H1 (cell line): ENCODE measurements at regions not wholly inside any gene's neighbourhood (a gene's known extent, or its start where the extent isn't known, plus 50 kb on each side); places are given as distances from the start of the nearest gene placed in this dataset.

ENCODE experiments used
- CTCF ChIA-PET: fragments of 300-600 bp; sonication (Branson Sonifier 250); formaldehyde crosslinking; loops from one replicate; lab custom pipeline; 2021; ENCODE audit not compliant: partially characterized antibody; lab: Charles Lee
- POLR2A ChIA-PET: fragments of 300-600 bp; sonication (Branson Sonifier 250); formaldehyde crosslinking; loops from one replicate; lab custom pipeline; 2021; ENCODE audit warnings: inconsistent platforms; ENCODE audit not compliant: partially characterized antibody; lab: Charles Lee
- DNase-seq, 2 experiments: peaks; one replicate each; pipeline versions ENCODE4 v3.0.0 to v3.0.0-alpha.2; 2010 to 2022; ENCODE audit warnings: low spot score in 2 of 2, low read depth in 1 of 2, mixed read lengths in 1 of 2
- FAIRE-seq: peaks from 2 replicates; lab custom pipeline; 2011; peaks lifted over from hg19 to GRCh38; lab: Jason Lieb, UNC
- H2AFZ ChIP-seq: 2 replicates; pipeline ENCODE4 v1.8.1; 2012; ENCODE audit warnings: low read length, inconsistent platforms
- H2AK5ac ChIP-seq: 2 replicates; pipeline ENCODE4 v1.6.1; 2013; ENCODE audit warnings: low read depth, low read length
- H2BK120ac ChIP-seq: replicated peaks from 2 replicates; pipeline ENCODE3; 2013; ENCODE audit warnings: low read depth, low read length, inconsistent platforms
- H2BK12ac ChIP-seq: 2 replicates; pipeline ENCODE4 v1.6.1; 2013; ENCODE audit warnings: low read depth, low read length
- H2BK15ac ChIP-seq: 2 replicates; pipeline ENCODE4 v1.6.1; 2013; ENCODE audit warnings: low read length
- H2BK20ac ChIP-seq: 2 replicates; pipeline ENCODE4 v1.6.1; 2013; ENCODE audit warnings: low read length
- H2BK5ac ChIP-seq: 2 replicates; pipeline ENCODE4 v1.6.1; 2013; ENCODE audit warnings: low read depth, low read length
- H3K14ac ChIP-seq: 2 replicates; pipeline ENCODE4 v1.6.1; 2013; ENCODE audit warnings: inconsistent platforms; ENCODE audit not compliant: insufficient read length
- H3K18ac ChIP-seq: 2 replicates; pipeline ENCODE4 v1.6.1; 2013; ENCODE audit warnings: low read length; ENCODE audit errors: extremely low read depth
- H3K23ac ChIP-seq: 2 replicates; pipeline ENCODE4 v1.6.1; 2013; ENCODE audit warnings: inconsistent platforms; ENCODE audit not compliant: insufficient read length
- H3K23me2 ChIP-seq: 2 replicates; pipeline ENCODE4 v1.6.1; 2013; ENCODE audit warnings: low read depth, low read length
- H3K27ac ChIP-seq: 2 replicates; pipeline ENCODE4 v1.6.1; 2011; ENCODE audit warnings: low read depth, low read length, inconsistent platforms
- H3K27me3 ChIP-seq, 4 experiments: replicated peaks in 1 of 4; 1 replicate in 1 of 4; 2 replicates in 3 of 4; pipeline versions ENCODE4 v1.6.1 to v1.8.1; 2011 to 2013; ENCODE audit warnings: low read length in 3 of 4, mild to moderate bottlenecking in 3 of 4, inconsistent platforms in 2 of 4, mixed read lengths in 2 of 4, moderate library complexity in 1 of 4; ENCODE audit not compliant: control insufficient read depth in 3 of 4, insufficient read depth in 3 of 4; ENCODE audit errors: extremely low read depth in 1 of 4
- H3K36me3 ChIP-seq, 4 experiments: 2 replicates each; pipeline versions ENCODE4 v1.6.1 to v1.8.1; 2011 to 2013; ENCODE audit warnings: mild to moderate bottlenecking in 4 of 4, low read length in 3 of 4, moderate library complexity in 2 of 4, control low read depth in 1 of 4, inconsistent platforms in 1 of 4; ENCODE audit not compliant: insufficient read depth in 4 of 4, control insufficient read depth in 2 of 4
- H3K4ac ChIP-seq: replicated peaks from 2 replicates; pipeline ENCODE3; 2013; ENCODE audit warnings: low read length, low read depth, mixed read lengths, inconsistent platforms; ENCODE audit not compliant: insufficient read length
- H3K4me1 ChIP-seq, 4 experiments: replicated peaks in 1 of 4; 1 replicate in 1 of 4; 2 replicates in 3 of 4; pipeline versions ENCODE4 v1.6.1 to v1.8.1; 2011 to 2013; ENCODE audit warnings: low read length in 3 of 4, inconsistent platforms in 2 of 4, mixed read lengths in 1 of 4; ENCODE audit not compliant: insufficient read depth in 4 of 4, control insufficient read depth in 3 of 4
- H3K4me2 ChIP-seq, 2 experiments: 2 replicates each; pipeline versions ENCODE4 v1.6.1 to v1.8.1; 2011 to 2013; ENCODE audit warnings: low read depth in 2 of 2, low read length in 2 of 2, control low read depth in 1 of 2, inconsistent platforms in 1 of 2, mild to moderate bottlenecking in 1 of 2; ENCODE audit not compliant: insufficient read depth in 1 of 2
- H3K4me3 ChIP-seq, 4 experiments: fragments of 200-600, 300-600 bp in 1 of 4; sonication (generic), shearing (Covaris generic), sonication (Bioruptor Twin) in 1 of 4; 2 replicates each; pipeline versions ENCODE4 v1.5.1 to v1.8.1; 2011 to 2016; ENCODE audit warnings: low read length in 4 of 4, low read depth in 3 of 4, control low read depth in 2 of 4, inconsistent platforms in 2 of 4, mild to moderate bottlenecking in 2 of 4, mixed read lengths in 1 of 4, moderate library complexity in 1 of 4; ENCODE audit not compliant: insufficient read depth in 2 of 4; ENCODE audit errors: extremely low read depth in 1 of 4
- H3K56ac ChIP-seq: replicated peaks from 2 replicates; pipeline ENCODE3; 2013; ENCODE audit warnings: low read depth, mild to moderate bottlenecking, mixed read lengths, low read length, inconsistent platforms; ENCODE audit not compliant: insufficient read length
- H3K79me1 ChIP-seq: 2 replicates; pipeline ENCODE4 v1.6.1; 2013; ENCODE audit warnings: low read depth, low read length, control low read depth
- H3K79me2 ChIP-seq, 2 experiments: 2 replicates each; pipeline versions ENCODE4 v1.6.1 to v1.8.1; 2012 to 2013; ENCODE audit warnings: low read length in 2 of 2, mild to moderate bottlenecking in 2 of 2, inconsistent platforms in 1 of 2; ENCODE audit not compliant: insufficient read depth in 2 of 2, control insufficient read depth in 1 of 2
- H3K9ac ChIP-seq, 4 experiments: replicated peaks in 1 of 4; 1 replicate in 1 of 4; 2 replicates in 3 of 4; pipeline versions ENCODE4 v1.6.1 to v1.8.1; 2011 to 2013; ENCODE audit warnings: low read depth in 3 of 4, low read length in 3 of 4, control low read depth in 2 of 4, mild to moderate bottlenecking in 2 of 4, moderate library complexity in 2 of 4, inconsistent platforms in 1 of 4; ENCODE audit errors: extremely low read depth in 1 of 4
- H3K9me3 ChIP-seq, 2 experiments: 2 replicates each; pipeline versions ENCODE4 v1.6.1 to v1.8.1; 2012 to 2013; ENCODE audit warnings: mild to moderate bottlenecking in 2 of 2, moderate library complexity in 2 of 2, control low read depth in 1 of 2, inconsistent platforms in 1 of 2, low read depth in 1 of 2, low read length in 1 of 2, mixed read lengths in 1 of 2; ENCODE audit not compliant: insufficient read depth in 2 of 2
- H4K20me1 ChIP-seq, 2 experiments: replicated peaks in 1 of 2; 2 replicates each; pipeline versions ENCODE3 to v1.8.1; 2011 to 2013; ENCODE audit warnings: inconsistent platforms in 2 of 2, low read length in 2 of 2, mild to moderate bottlenecking in 1 of 2; ENCODE audit not compliant: insufficient read depth in 2 of 2, control insufficient read depth in 1 of 2
- H4K5ac ChIP-seq: 2 replicates; pipeline ENCODE4 v1.6.1; 2013; ENCODE audit warnings: low read length, low read depth, mixed read lengths, inconsistent platforms; ENCODE audit not compliant: insufficient read length
- H4K8ac ChIP-seq: 2 replicates; pipeline ENCODE4 v1.8.0; 2013; ENCODE audit warnings: mild to moderate bottlenecking, moderate library complexity, low read length, inconsistent platforms; ENCODE audit not compliant: insufficient read depth; ENCODE audit errors: extremely low read depth
- H4K91ac ChIP-seq: replicated peaks from 2 replicates; pipeline ENCODE3; 2013; ENCODE audit warnings: low read length, mixed read lengths, inconsistent platforms; ENCODE audit not compliant: insufficient read length
- SP1 ChIP-seq: IDR thresholded peaks from 2 replicates; pipeline ENCODE4 v1.6.1; 2011; ENCODE audit warnings: low read depth, low read length
- SRF ChIP-seq: IDR thresholded peaks from 2 replicates; pipeline ENCODE4 v1.6.1; 2011; ENCODE audit warnings: mild to moderate bottlenecking, low read depth, low read length, moderate library complexity
- WGBS, 2 experiments: shearing (Covaris generic) in 1 of 2; methylation state at CpG; one replicate each; pipeline versions ENCODE4 v1.1.6 to v1.1.7; 2013 to 2015; ENCODE audit warnings: low lambda C conversion rate in 2 of 2, mixed read lengths in 2 of 2, inconsistent platforms in 1 of 2, low coverage in 1 of 2, missing lambda C conversion rate in 1 of 2; ENCODE audit not compliant: insufficient replicate concordance in 2 of 2, insufficient coverage in 1 of 2, insufficient read length in 1 of 2; ENCODE audit errors: extremely low coverage in 1 of 2, missing lambda C conversion rate in 1 of 2; 5-methylcytosine and 5-hydroxymethylcytosine counted together

DNA sequence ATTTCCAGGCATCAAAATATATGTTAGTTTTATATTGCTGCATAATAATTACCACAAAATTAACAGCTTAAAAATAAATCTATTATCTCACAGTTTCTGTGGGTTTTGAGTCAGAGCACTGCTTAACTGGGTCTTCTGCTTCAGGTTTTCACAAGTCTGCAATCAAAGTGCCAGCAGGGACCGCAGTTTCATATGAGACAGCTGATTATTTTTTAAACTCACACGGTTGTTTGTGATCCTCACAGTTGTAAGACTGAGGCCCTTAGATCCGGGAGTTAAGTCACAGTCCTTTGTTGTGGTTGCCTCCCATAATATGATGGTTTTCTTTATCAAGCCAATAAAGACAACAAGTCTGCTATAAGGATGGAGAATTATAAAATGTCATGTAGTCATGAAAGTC is 146.0 kb upstream of the ZWINT start:
- 96% methylated on average over 3 of the region's 3 CpGs; no CpG with 5 or more reads in 1 of the 2 experiments for WGBS, 2 experiments
- H3K14ac ChIP-seq, result no peak overlapping the region
- CTCF ChIA-PET, result no interaction called here

More for the DNA sequence above, 146.0 kb upstream of the ZWINT start:
- no peaks in the 10 kb centered on the region for H3K4me1 ChIP-seq
- no peak overlapping the region for H4K5ac ChIP-seq
- H3K79me1 ChIP-seq, result no peaks in the 10 kb centered on the region
- no peak overlapping the region for H3K4me2 ChIP-seq
- no peaks in the 10 kb centered on the region for H3K36me3 ChIP-seq
- H3K27ac ChIP-seq, result no peak overlapping the region
- H4K91ac ChIP-seq, result no peak overlapping the region
- H3K23ac ChIP-seq, result no peak overlapping the region
- no peak overlapping the region for H2AK5ac ChIP-seq
- no peak for DNase-seq
- H4K8ac ChIP-seq, result no peak overlapping the region
- TF ChIP-seq SRF, result no peak
- TF ChIP-seq SP1, result no peak
- POLR2A ChIA-PET, result no interaction called here
- no peak overlapping the region for H2AFZ ChIP-seq
- no peaks in the 10 kb centered on the region for H4K20me1 ChIP-seq
- no peaks in the 10 kb centered on the region for H3K79me2 ChIP-seq
- no peak overlapping the region for H3K4me3 ChIP-seq
- no peaks in the 10 kb centered on the region for H3K27me3 ChIP-seq
- no peak overlapping the region for H3K4ac ChIP-seq
- no peak overlapping the region for H3K9ac ChIP-seq
- no peak overlapping the region for H2BK120ac ChIP-seq
- H2BK5ac ChIP-seq, result no peak overlapping the region
- H3K56ac ChIP-seq, result no peak overlapping the region
- H3K9me3 ChIP-seq, result no peaks in the 10 kb centered on the region
- FAIRE-seq, result no peak
- no peak overlapping the region for H2BK12ac ChIP-seq
- no peak overlapping the region for H2BK20ac ChIP-seq
- H3K23me2 ChIP-seq, result no peaks in the 10 kb centered on the region
- no peak overlapping the region for H3K18ac ChIP-seq
- H2BK15ac ChIP-seq, result no peak overlapping the region
